Activated B cell treated with CpG ODN at 0.5 μM for 24 hours (primary cell): ENCODE measurements at regions not wholly inside any gene's neighbourhood (a gene's known extent, or its start where the extent isn't known, plus 50 kb on each side); places are given as distances from the start of the nearest gene placed in this dataset.

ENCODE experiments used
- ATAC-seq: fragments of 200-7000 bp; cut with Tn5 transposase; one replicate; pipeline ENCODE4 v1.10.0; 2021; ENCODE audit warnings: low read depth, mild to moderate bottlenecking, moderate library complexity
- CTCF ChIA-PET: fragments of 350-600 bp; sonication (Branson Sonifier 250); formaldehyde crosslinking; loops from one replicate; lab custom pipeline; 2021; ENCODE audit warnings: antibody characterized with exemption; lab: Charles Lee
- POLR2A ChIA-PET: fragments of 350-600 bp; sonication (Branson Sonifier 250); formaldehyde crosslinking; loops from one replicate; lab custom pipeline; 2021; ENCODE audit warnings: antibody characterized with exemption; lab: Charles Lee
- DNase-seq: peaks from one replicate; pipeline ENCODE4 v3.0.0; 2022
- H3K27ac Mint-ChIP-seq: one replicate; pipeline ENCODE4 v1.8.0; 2020; ENCODE audit warnings: mixed read lengths
- H3K27me3 Mint-ChIP-seq: one replicate; pipeline ENCODE4 v1.8.0; 2021; ENCODE audit warnings: mixed read lengths
- H3K36me3 Mint-ChIP-seq: one replicate; pipeline ENCODE4 v1.8.0; 2021; ENCODE audit warnings: low read depth, mixed read lengths
- H3K4me1 Mint-ChIP-seq: one replicate; pipeline ENCODE4 v1.8.0; 2021; ENCODE audit warnings: mixed read lengths
- H3K4me3 Mint-ChIP-seq: one replicate; pipeline ENCODE4 v1.8.0; 2020; ENCODE audit warnings: mild to moderate bottlenecking, mixed read lengths
- H3K9me3 Mint-ChIP-seq: one replicate; pipeline ENCODE4 v1.8.0; 2020; ENCODE audit warnings: mixed read lengths
- CTCF ChIP-seq: fragments of 200-600 bp; IDR thresholded peaks from one replicate; pipeline ENCODE4 v1.8.0; 2022; ENCODE audit warnings: antibody characterized with exemption, mild to moderate bottlenecking
- intact Hi-C: fragments of 100-400 bp; cut with micrococcal nuclease; formaldehyde crosslinking; loops from one replicate; pipeline ENCODE4 v1.15.1; 2024

GRCh38 chr5:31124651-31125305 is 68.7 kb upstream of the CDH6 start:
- H3K4me3 Mint-ChIP-seq = no peak overlapping the region
- DNase-seq (no peak), ATAC-seq (no peak)
- ChIA-PET POLR2A (no interaction called here), CTCF (no interaction called here)
- H3K9me3 Mint-ChIP-seq = peaks cover 2% of the 10 kb centered on the region
- no peaks in the 10 kb centered on the region for H3K36me3 Mint-ChIP-seq
- intact Hi-C loops = no loop called here
- no peak overlapping the region for H3K27ac Mint-ChIP-seq
- no peaks in the 10 kb centered on the region for H3K4me1 Mint-ChIP-seq
- TF ChIP-seq CTCF = no peak
- no peaks in the 10 kb centered on the region for H3K27me3 Mint-ChIP-seq

- DNase-seq (no peak), ATAC-seq (no peak)
- TF ChIP-seq CTCF = no peak
- no peak overlapping the region for H3K4me3 Mint-ChIP-seq
- POLR2A ChIA-PET = no interaction called here
- CTCF ChIA-PET = no interaction called here
- no peaks in the 10 kb centered on the region for H3K36me3 Mint-ChIP-seq
- H3K27ac Mint-ChIP-seq = no peak overlapping the region
- H3K27me3 Mint-ChIP-seq = no peaks in the 10 kb centered on the region
- H3K9me3 Mint-ChIP-seq = peaks cover 2% of the 10 kb centered on the region
- intact Hi-C loops = no loop called here
- no peaks in the 10 kb centered on the region for H3K4me1 Mint-ChIP-seq
Observed at GRCh38 chr5:31124026-31124425, 69.5 kb upstream of the CDH6 start.

- peaks cover 5% of the 10 kb centered on the region for H3K9me3 Mint-ChIP-seq
- ChIA-PET POLR2A (no interaction called here), CTCF (no interaction called here)
- DNase-seq (no peak), ATAC-seq (no peak)
- no peak for TF ChIP-seq CTCF
- no peak overlapping the region for H3K4me3 Mint-ChIP-seq
- H3K4me1 Mint-ChIP-seq = no peaks in the 10 kb centered on the region
- intact Hi-C loops = no loop called here
- no peaks in the 10 kb centered on the region for H3K27me3 Mint-ChIP-seq
- no peak overlapping the region for H3K27ac Mint-ChIP-seq
- H3K36me3 Mint-ChIP-seq = no peaks in the 10 kb centered on the region
Observed at GRCh38 chr5:31122998-31123951, 70.2 kb upstream of the CDH6 start.

- intact Hi-C loops = no loop called here
- DNase-seq (no peak), ATAC-seq (no peak)
- POLR2A ChIA-PET = no interaction called here
- CTCF ChIA-PET = no interaction called here
- no peak overlapping the region for H3K4me3 Mint-ChIP-seq
- H3K4me1 Mint-ChIP-seq = no peaks in the 10 kb centered on the region
- no peak overlapping the region for H3K27ac Mint-ChIP-seq
- TF ChIP-seq CTCF = no peak
- H3K9me3 Mint-ChIP-seq = peaks cover 3% of the 10 kb centered on the region
- H3K36me3 Mint-ChIP-seq = no peaks in the 10 kb centered on the region
- no peaks in the 10 kb centered on the region for H3K27me3 Mint-ChIP-seq
Observed at GRCh38 chr5:31121224-31121623, 72.3 kb upstream of the CDH6 start.

- Mint-ChIP-seq H3K27ac (no peak overlapping the region), H3K36me3 (no peaks in the 10 kb centered on the region), H3K4me3 (no peak overlapping the region), H3K27me3 (no peaks in the 10 kb centered on the region), H3K4me1 (no peaks in the 10 kb centered on the region), H3K9me3 (peaks cover 3% of the 10 kb centered on the region)
- no peak for TF ChIP-seq CTCF
- intact Hi-C loops = no loop called here
- ChIA-PET CTCF (no interaction called here), POLR2A (no interaction called here)
- DNase-seq = no peak
- ATAC-seq = no peak
Observed at GRCh38 chr5:31120642-31120948, 72.9 kb upstream of the CDH6 start.
